Left ventricle myocardium inferior (tissue), 1 donor: ENCODE measurements at regions not wholly inside any gene's neighbourhood (a gene's known extent, or its start where the extent isn't known, plus 50 kb on each side); places are given as distances from the start of the nearest gene placed in this dataset.

Source experiments
- DNase-seq: peaks from one replicate; pipeline ENCODE4 v3.0.0-alpha.2; 2020
- H3K27ac ChIP-seq: fragments of 200-600 bp; replicated peaks from 2 replicates; pipeline ENCODE4 v1.8.0; 2021
- H3K27me3 ChIP-seq: fragments of 200-600 bp; 2 replicates; pipeline ENCODE4 v1.8.0; 2021; ENCODE audit warnings: low read depth
- H3K36me3 ChIP-seq: fragments of 200-600 bp; 2 replicates; pipeline ENCODE4 v1.8.0; 2021
- H3K4me1 ChIP-seq: fragments of 200-600 bp; 2 replicates; pipeline ENCODE4 v1.8.0; 2021
- H3K4me3 ChIP-seq: fragments of 200-600 bp; 2 replicates; pipeline ENCODE4 v1.8.0; 2021; ENCODE audit warnings: mild to moderate bottlenecking, moderate library complexity
- H3K9me3 ChIP-seq: fragments of 200-600 bp; replicated peaks from 2 replicates; pipeline ENCODE4 v1.8.0; 2021
- CTCF ChIP-seq: fragments of 200-600 bp; IDR thresholded peaks from 2 replicates; pipeline ENCODE4 v1.8.0; 2021; ENCODE audit warnings: antibody characterized with exemption, mild to moderate bottlenecking, borderline replicate concordance
- intact Hi-C: fragments of 100-400 bp; cut with micrococcal nuclease; formaldehyde crosslinking; loops from one replicate; pipeline ENCODE4 v1.11.0; 2022
- donor health status: DM: no; HTN: yes; CAD: no; lungs with severe emphysema.

- intact Hi-C loops = no loop called here
- H3K36me3 ChIP-seq = no peaks in the 10 kb centered on the region
These were observed 242.1 kb upstream of the THRB start for GRCh38 chr3:24736701-24737100.

GRCh38 chr3:24740326-24740725 lies 245.7 kb upstream of the THRB start:
- intact Hi-C loops = no loop called here
- Histone ChIP-seq H3K36me3 (no peaks in the 10 kb centered on the region), H3K9me3 (no peaks in the 10 kb centered on the region), H3K4me3 (no peak overlapping the region), H3K27me3 (no peaks in the 10 kb centered on the region), H3K4me1 (no peaks in the 10 kb centered on the region), H3K27ac (no peak overlapping the region)
- no peak for DNase-seq
- no peak for TF ChIP-seq CTCF

More at GRCh38 chr3:24736701-24737100, 242.1 kb upstream of the THRB start:
- TF ChIP-seq CTCF = no peak
- Histone ChIP-seq H3K4me3 (no peak overlapping the region), H3K27ac (no peak overlapping the region), H3K27me3 (no peaks in the 10 kb centered on the region), H3K9me3 (peaks cover 11% of the 10 kb centered on the region), H3K4me1 (no peaks in the 10 kb centered on the region)
- DNase-seq = no peak

GRCh38 chr3:24741506-24741905 lies 246.9 kb upstream of the THRB start:
- Histone ChIP-seq H3K27me3 (no peaks in the 10 kb centered on the region), H3K9me3 (no peaks in the 10 kb centered on the region), H3K36me3 (no peaks in the 10 kb centered on the region), H3K4me1 (no peaks in the 10 kb centered on the region), H3K4me3 (no peak overlapping the region), H3K27ac (no peak overlapping the region)
- no peak for TF ChIP-seq CTCF
- intact Hi-C loops = no loop called here
- DNase-seq = no peak

- Histone ChIP-seq H3K27me3 (no peaks in the 10 kb centered on the region), H3K9me3 (no peaks in the 10 kb centered on the region), H3K4me3 (no peak overlapping the region), H3K27ac (no peak overlapping the region), H3K4me1 (no peaks in the 10 kb centered on the region), H3K36me3 (no peaks in the 10 kb centered on the region)
- no peak for DNase-seq
- TF ChIP-seq CTCF = no peak
- intact Hi-C loops = no loop called here
These were observed 253.9 kb upstream of the THRB start for GRCh38 chr3:24748520-24748919.

GRCh38 chr3:24751020-24751419 lies 256.4 kb upstream of the THRB start:
- Histone ChIP-seq H3K27ac (no peak overlapping the region), H3K4me3 (no peak overlapping the region), H3K4me1 (no peaks in the 10 kb centered on the region), H3K27me3 (no peaks in the 10 kb centered on the region), H3K9me3 (no peaks in the 10 kb centered on the region), H3K36me3 (no peaks in the 10 kb centered on the region)
- intact Hi-C loops = no loop called here
- TF ChIP-seq CTCF = no peak
- no peak for DNase-seq
